Osteocyte (in vitro differentiated cells): ENCODE measurements at regions not wholly inside any gene's neighbourhood (a gene's known extent, or its start where the extent isn't known, plus 50 kb on each side); places are given as distances from the start of the nearest gene placed in this dataset.

Experiments
- DNase-seq: peaks from one replicate; pipeline ENCODE4 v3.0.0; 2021; ENCODE audit warnings: mixed read lengths; ENCODE audit not compliant: unreplicated experiment; ENCODE audit errors: extremely low spot score
- H3K27ac Mint-ChIP-seq: one replicate; pipeline ENCODE4 v1.8.0; 2021; ENCODE audit warnings: mild to moderate bottlenecking, mixed read lengths; ENCODE audit not compliant: unreplicated experiment
- H3K27me3 Mint-ChIP-seq: one replicate; pipeline ENCODE4 v1.8.0; 2021; ENCODE audit warnings: mixed read lengths; ENCODE audit not compliant: unreplicated experiment
- H3K36me3 Mint-ChIP-seq: one replicate; pipeline ENCODE4 v1.8.0; 2021; ENCODE audit warnings: mixed read lengths; ENCODE audit not compliant: unreplicated experiment
- H3K4me1 Mint-ChIP-seq: one replicate; pipeline ENCODE4 v1.8.0; 2021; ENCODE audit warnings: mixed read lengths; ENCODE audit not compliant: unreplicated experiment
- H3K4me3 Mint-ChIP-seq: one replicate; pipeline ENCODE4 v1.8.0; 2021; ENCODE audit warnings: mild to moderate bottlenecking, moderate library complexity, mixed read lengths; ENCODE audit not compliant: unreplicated experiment
- H3K9me3 Mint-ChIP-seq: one replicate; pipeline ENCODE4 v1.8.0; 2021; ENCODE audit warnings: mixed read lengths; ENCODE audit not compliant: unreplicated experiment
- TF ChIP-seq, protein P1 (sequence below): fragments of 200-600 bp; sonication (generic); IDR thresholded peaks from 2 replicates; pipeline ENCODE4 v1.5.0; 2021; ENCODE audit warnings: antibody characterized with exemption, mild to moderate bottlenecking, moderate library complexity

DNA sequence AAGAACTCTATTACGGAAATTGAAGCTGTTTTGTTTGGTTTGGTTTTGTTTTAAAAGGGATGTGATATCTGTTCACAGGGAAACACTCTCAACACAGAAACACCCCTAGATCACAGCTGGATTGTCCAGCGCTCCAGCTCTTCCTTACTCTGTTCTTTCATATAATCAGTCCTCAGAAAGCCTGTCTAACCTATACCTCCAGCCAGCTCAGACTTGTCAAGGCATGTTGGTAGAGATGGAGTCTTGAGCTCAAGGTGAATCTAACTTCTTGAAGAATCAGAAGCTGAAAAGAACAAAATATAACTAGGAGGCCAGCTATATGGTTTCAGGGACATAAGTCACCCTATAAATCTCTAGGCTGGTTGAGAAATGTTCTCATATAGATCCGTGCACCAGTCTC, 110.2 kb upstream of the EPHA3 start:
- Mint-ChIP-seq H3K27ac (no peak overlapping the region), H3K27me3 (no peaks in the 10 kb centered on the region), H3K36me3 (no peaks in the 10 kb centered on the region), H3K4me3 (no peak overlapping the region), H3K9me3 (no peaks in the 10 kb centered on the region), H3K4me1 (peaks cover 29% of the 10 kb centered on the region)
- TF ChIP-seq, protein P1, sequence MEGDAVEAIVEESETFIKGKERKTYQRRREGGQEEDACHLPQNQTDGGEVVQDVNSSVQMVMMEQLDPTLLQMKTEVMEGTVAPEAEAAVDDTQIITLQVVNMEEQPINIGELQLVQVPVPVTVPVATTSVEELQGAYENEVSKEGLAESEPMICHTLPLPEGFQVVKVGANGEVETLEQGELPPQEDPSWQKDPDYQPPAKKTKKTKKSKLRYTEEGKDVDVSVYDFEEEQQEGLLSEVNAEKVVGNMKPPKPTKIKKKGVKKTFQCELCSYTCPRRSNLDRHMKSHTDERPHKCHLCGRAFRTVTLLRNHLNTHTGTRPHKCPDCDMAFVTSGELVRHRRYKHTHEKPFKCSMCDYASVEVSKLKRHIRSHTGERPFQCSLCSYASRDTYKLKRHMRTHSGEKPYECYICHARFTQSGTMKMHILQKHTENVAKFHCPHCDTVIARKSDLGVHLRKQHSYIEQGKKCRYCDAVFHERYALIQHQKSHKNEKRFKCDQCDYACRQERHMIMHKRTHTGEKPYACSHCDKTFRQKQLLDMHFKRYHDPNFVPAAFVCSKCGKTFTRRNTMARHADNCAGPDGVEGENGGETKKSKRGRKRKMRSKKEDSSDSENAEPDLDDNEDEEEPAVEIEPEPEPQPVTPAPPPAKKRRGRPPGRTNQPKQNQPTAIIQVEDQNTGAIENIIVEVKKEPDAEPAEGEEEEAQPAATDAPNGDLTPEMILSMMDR, result no peak
- no peak for DNase-seq

DNA sequence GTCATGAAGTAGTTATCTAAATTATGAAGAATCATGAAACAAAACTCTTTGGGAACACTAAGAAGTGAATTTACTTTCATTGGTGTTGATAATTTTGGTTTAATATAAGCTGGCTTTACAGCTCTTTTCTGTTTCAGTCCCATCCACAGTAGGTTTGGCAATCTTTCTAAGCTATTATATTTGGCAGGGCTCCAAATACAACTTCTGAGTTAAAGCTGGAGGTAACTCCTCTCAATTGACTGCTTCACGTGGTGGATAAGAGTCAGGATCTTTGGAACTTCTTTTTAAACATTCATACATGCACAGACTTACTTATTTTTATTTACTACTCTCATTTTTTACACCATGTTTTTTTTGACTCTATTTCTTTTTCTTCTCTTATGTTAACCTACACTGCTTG, 106.5 kb upstream of the EPHA3 start:
- Mint-ChIP-seq H3K36me3 (no peaks in the 10 kb centered on the region), H3K4me1 (peaks cover 24% of the 10 kb centered on the region), H3K4me3 (no peak overlapping the region), H3K27me3 (no peaks in the 10 kb centered on the region), H3K27ac (no peak overlapping the region), H3K9me3 (peaks cover 10% of the 10 kb centered on the region)
- TF ChIP-seq, protein P1, result no peak
- no peak for DNase-seq

DNA sequence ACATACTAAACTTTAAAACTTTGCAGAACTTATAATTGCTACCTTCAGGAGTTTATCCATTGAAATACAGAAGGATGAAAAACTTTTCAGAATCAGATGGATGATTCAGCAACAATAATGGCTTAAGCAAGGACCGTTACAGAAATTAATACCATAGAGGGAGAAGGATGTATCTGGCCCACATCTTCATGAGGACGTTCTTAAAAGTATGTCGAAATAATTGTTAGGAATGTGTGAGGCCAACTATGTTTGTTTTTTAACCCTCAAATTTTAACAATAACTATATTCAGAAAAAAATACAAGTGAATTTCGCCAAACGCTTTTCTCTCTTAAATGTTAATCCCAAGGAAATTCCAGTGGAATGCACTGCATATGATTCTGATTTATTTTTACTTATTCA, 105.2 kb upstream of the EPHA3 start:
- H3K27me3 Mint-ChIP-seq, result no peaks in the 10 kb centered on the region
- peaks cover 17% of the 10 kb centered on the region for H3K4me1 Mint-ChIP-seq
- peaks cover 3% of the 10 kb centered on the region for H3K36me3 Mint-ChIP-seq
- no peak overlapping the region for H3K4me3 Mint-ChIP-seq
- H3K9me3 Mint-ChIP-seq, result peaks cover 20% of the 10 kb centered on the region
- TF ChIP-seq, protein P1, result no peak
- no peak overlapping the region for H3K27ac Mint-ChIP-seq
- no peak for DNase-seq

DNA sequence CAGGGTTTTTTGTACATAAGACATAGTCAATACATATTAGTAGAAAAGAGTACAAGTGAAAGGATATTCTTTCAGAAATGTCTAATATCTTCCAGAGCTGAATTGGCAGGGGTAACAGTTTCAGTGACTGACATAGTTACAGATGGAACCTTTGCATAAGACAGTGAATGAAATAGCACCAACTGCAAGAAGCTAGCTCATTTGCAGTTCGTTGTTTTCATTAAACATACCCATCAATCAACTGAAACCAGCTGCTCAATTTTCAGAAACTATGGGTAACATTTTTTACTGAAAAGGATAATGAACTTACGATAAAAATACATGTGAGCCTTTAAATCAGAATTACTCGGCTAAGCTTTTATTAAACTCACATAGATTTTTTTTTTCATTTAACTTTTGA, 93.9 kb upstream of the EPHA3 start:
- H3K27me3 Mint-ChIP-seq, result no peaks in the 10 kb centered on the region
- no peaks in the 10 kb centered on the region for H3K4me1 Mint-ChIP-seq
- TF ChIP-seq, protein P1, result no peak
- no peak overlapping the region for H3K27ac Mint-ChIP-seq
- no peak for DNase-seq
- H3K9me3 Mint-ChIP-seq, result no peaks in the 10 kb centered on the region
- no peak overlapping the region for H3K4me3 Mint-ChIP-seq
- no peaks in the 10 kb centered on the region for H3K36me3 Mint-ChIP-seq

DNA sequence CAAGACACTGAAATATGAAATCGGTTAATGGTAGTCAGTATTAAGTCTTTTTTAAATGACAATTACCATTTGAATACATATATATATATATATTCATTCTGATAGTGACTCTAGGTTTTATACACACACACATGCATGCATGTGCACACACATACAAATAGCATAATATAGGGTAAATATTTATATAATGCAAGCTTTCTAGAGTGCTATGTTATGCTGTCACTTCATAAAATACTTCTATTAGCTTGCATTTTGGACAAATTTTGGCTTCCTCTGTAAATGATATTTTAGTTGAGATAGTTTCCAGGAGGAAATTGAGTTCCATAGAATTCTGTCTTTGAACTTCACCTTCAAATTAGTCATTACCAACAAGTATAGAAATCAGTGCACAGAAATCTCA, 89.9 kb upstream of the EPHA3 start:
- Mint-ChIP-seq H3K27me3 (no peaks in the 10 kb centered on the region), H3K9me3 (no peaks in the 10 kb centered on the region), H3K27ac (no peak overlapping the region), H3K4me1 (peaks cover 14% of the 10 kb centered on the region), H3K4me3 (no peak overlapping the region), H3K36me3 (peaks cover 2% of the 10 kb centered on the region)
- no peak for DNase-seq
- TF ChIP-seq, protein P1, result no peak
